NB4 (cell line): ENCODE measurements at regions not wholly inside any gene's neighbourhood (a gene's known extent, or its start where the extent isn't known, plus 50 kb on each side); places are given as distances from the start of the nearest gene placed in this dataset.

Source experiments
- POLR2A ChIP-seq: IDR thresholded peaks from 2 replicates; pipeline ENCODE4 v1.6.1; 2011; ENCODE audit warnings: mild to moderate bottlenecking; ENCODE audit not compliant: insufficient read length; ENCODE audit errors: extremely low read depth
- TF ChIP-seq, protein P1 (sequence below): IDR thresholded peaks from one replicate; pipeline ENCODE4 v1.5.1; 2012; ENCODE audit warnings: low read depth, low read length

GRCh38 chr5:2542026-2542425, 209.5 kb downstream of the IRX2 start:
- no peak for TF ChIP-seq POLR2A
- TF ChIP-seq, protein P1, sequence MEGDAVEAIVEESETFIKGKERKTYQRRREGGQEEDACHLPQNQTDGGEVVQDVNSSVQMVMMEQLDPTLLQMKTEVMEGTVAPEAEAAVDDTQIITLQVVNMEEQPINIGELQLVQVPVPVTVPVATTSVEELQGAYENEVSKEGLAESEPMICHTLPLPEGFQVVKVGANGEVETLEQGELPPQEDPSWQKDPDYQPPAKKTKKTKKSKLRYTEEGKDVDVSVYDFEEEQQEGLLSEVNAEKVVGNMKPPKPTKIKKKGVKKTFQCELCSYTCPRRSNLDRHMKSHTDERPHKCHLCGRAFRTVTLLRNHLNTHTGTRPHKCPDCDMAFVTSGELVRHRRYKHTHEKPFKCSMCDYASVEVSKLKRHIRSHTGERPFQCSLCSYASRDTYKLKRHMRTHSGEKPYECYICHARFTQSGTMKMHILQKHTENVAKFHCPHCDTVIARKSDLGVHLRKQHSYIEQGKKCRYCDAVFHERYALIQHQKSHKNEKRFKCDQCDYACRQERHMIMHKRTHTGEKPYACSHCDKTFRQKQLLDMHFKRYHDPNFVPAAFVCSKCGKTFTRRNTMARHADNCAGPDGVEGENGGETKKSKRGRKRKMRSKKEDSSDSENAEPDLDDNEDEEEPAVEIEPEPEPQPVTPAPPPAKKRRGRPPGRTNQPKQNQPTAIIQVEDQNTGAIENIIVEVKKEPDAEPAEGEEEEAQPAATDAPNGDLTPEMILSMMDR, result no peak
